Left ventricle myocardium inferior (tissue), 1 donor: ENCODE measurements at regions not wholly inside any gene's neighbourhood (a gene's known extent, or its start where the extent isn't known, plus 50 kb on each side); places are given as distances from the start of the nearest gene placed in this dataset.

Experiments used
- DNase-seq: peaks from one replicate; pipeline ENCODE4 v3.0.0-alpha.2; 2020
- H3K27ac ChIP-seq: fragments of 200-600 bp; replicated peaks from 2 replicates; pipeline ENCODE4 v1.8.0; 2021
- H3K27me3 ChIP-seq: fragments of 200-600 bp; 2 replicates; pipeline ENCODE4 v1.8.0; 2021; ENCODE audit warnings: low read depth
- H3K36me3 ChIP-seq: fragments of 200-600 bp; 2 replicates; pipeline ENCODE4 v1.8.0; 2021
- H3K4me1 ChIP-seq: fragments of 200-600 bp; 2 replicates; pipeline ENCODE4 v1.8.0; 2021
- H3K4me3 ChIP-seq: fragments of 200-600 bp; 2 replicates; pipeline ENCODE4 v1.8.0; 2021; ENCODE audit warnings: mild to moderate bottlenecking, moderate library complexity
- H3K9me3 ChIP-seq: fragments of 200-600 bp; replicated peaks from 2 replicates; pipeline ENCODE4 v1.8.0; 2021
- CTCF ChIP-seq: fragments of 200-600 bp; IDR thresholded peaks from 2 replicates; pipeline ENCODE4 v1.8.0; 2021; ENCODE audit warnings: antibody characterized with exemption, mild to moderate bottlenecking, borderline replicate concordance
- intact Hi-C: fragments of 100-400 bp; cut with micrococcal nuclease; formaldehyde crosslinking; loops from one replicate; pipeline ENCODE4 v1.11.0; 2022
- donor health status: DM: no; HTN: yes; CAD: no; lungs with severe emphysema.

- Histone ChIP-seq H3K4me1 (no peaks in the 10 kb centered on the region), H3K4me3 (no peak overlapping the region), H3K9me3 (no peaks in the 10 kb centered on the region), H3K27ac (no peak overlapping the region), H3K27me3 (no peaks in the 10 kb centered on the region), H3K36me3 (no peaks in the 10 kb centered on the region)
- no peak for DNase-seq
- intact Hi-C loops, result no loop called here
- no peak for TF ChIP-seq CTCF
These were observed 205.7 kb downstream of the DSEL start for GRCh38 chr18:67310826-67311225.

GRCh38 chr18:67308819-67309218 lies 207.7 kb downstream of the DSEL start:
- Histone ChIP-seq H3K36me3 (no peaks in the 10 kb centered on the region), H3K27me3 (no peaks in the 10 kb centered on the region), H3K4me3 (no peak overlapping the region), H3K4me1 (no peaks in the 10 kb centered on the region), H3K9me3 (no peaks in the 10 kb centered on the region), H3K27ac (no peak overlapping the region)
- no peak for TF ChIP-seq CTCF
- intact Hi-C loops, result no loop called here
- no peak for DNase-seq

- no peak overlapping the region for H3K27ac ChIP-seq
- intact Hi-C loops, result no loop called here
These were observed 211.1 kb downstream of the DSEL start for GRCh38 chr18:67305466-67305865.

GRCh38 chr18:67302043-67302442 lies 214.5 kb downstream of the DSEL start:
- DNase-seq, result no peak
- H3K9me3 ChIP-seq, result peaks cover 20% of the 10 kb centered on the region
- H3K4me1 ChIP-seq, result no peaks in the 10 kb centered on the region
- no peaks in the 10 kb centered on the region for H3K27me3 ChIP-seq
- no peak overlapping the region for H3K4me3 ChIP-seq
- no peaks in the 10 kb centered on the region for H3K36me3 ChIP-seq
- TF ChIP-seq CTCF, result no peak
- intact Hi-C loops, result no loop called here
- no peak overlapping the region for H3K27ac ChIP-seq

More at GRCh38 chr18:67305466-67305865, 211.1 kb downstream of the DSEL start:
- no peak for DNase-seq
- Histone ChIP-seq H3K4me3 (no peak overlapping the region), H3K27me3 (no peaks in the 10 kb centered on the region), H3K36me3 (no peaks in the 10 kb centered on the region), H3K4me1 (no peaks in the 10 kb centered on the region), H3K9me3 (peaks cover 12% of the 10 kb centered on the region)
- no peak for TF ChIP-seq CTCF

GRCh38 chr18:67301592-67301991 lies 214.9 kb downstream of the DSEL start:
- H3K4me3 ChIP-seq, result no peak overlapping the region
- DNase-seq, result no peak
- H3K27ac ChIP-seq, result no peak overlapping the region
- no peaks in the 10 kb centered on the region for H3K36me3 ChIP-seq
- H3K27me3 ChIP-seq, result no peaks in the 10 kb centered on the region
- peaks cover 20% of the 10 kb centered on the region for H3K9me3 ChIP-seq
- no peaks in the 10 kb centered on the region for H3K4me1 ChIP-seq
- no peak for TF ChIP-seq CTCF
- intact Hi-C loops, result no loop called here

- H3K4me1 ChIP-seq, result no peaks in the 10 kb centered on the region
- H3K9me3 ChIP-seq, result peaks cover 20% of the 10 kb centered on the region
- H3K36me3 ChIP-seq, result no peaks in the 10 kb centered on the region
- no peak for TF ChIP-seq CTCF
- H3K27me3 ChIP-seq, result no peaks in the 10 kb centered on the region
- intact Hi-C loops, result no loop called here
- no peak overlapping the region for H3K4me3 ChIP-seq
- no peak overlapping the region for H3K27ac ChIP-seq
- DNase-seq, result no peak
These were observed 216.0 kb downstream of the DSEL start for GRCh38 chr18:67300498-67300897.
